ENCODE measurements at regions not wholly inside any gene's neighbourhood (a gene's known extent, or its start where the extent isn't known, plus 50 kb on each side); places are given as distances from the start of the nearest gene placed in this dataset.

GRCh38 chr6:144535630-144536029, 250.5 kb downstream of the UTRN start:
- Mint-ChIP-seq H3K4me3 (no peak overlapping the region), H3K4me1 (ENCODE audit: low read depth) (no peaks in the 10 kb centered on the region), H3K27ac (no peak overlapping the region), H3K9me3 (no peaks in the 10 kb centered on the region), H3K27me3 (no peaks in the 10 kb centered on the region), H3K36me3 (ENCODE audit: low read depth) (peaks cover 78% of the 10 kb centered on the region)
- Histone ChIP-seq H3K27me3 (ENCODE audit: control insufficient read depth in 1 of 2, insufficient read depth in 2 of 2, low read length in 2 of 2) (no peaks in the 10 kb centered on the region), H3K4me1 (ENCODE audit: insufficient read depth, low read length) (no peaks in the 10 kb centered on the region), H3K36me3 (ENCODE audit: insufficient read depth, low read length) (peaks cover 67% of the 10 kb centered on the region), H3K4me3 (ENCODE audit: low read length) (no peak overlapping the region), H3K9me3 (ENCODE audit: control insufficient read depth in 1 of 2, insufficient read depth in 1 of 2, low read length in 2 of 2) (no peaks in the 10 kb centered on the region), H3K27ac (ENCODE audit: low read depth in 1 of 2, low read length in 2 of 2) (no peak overlapping the region)
- no peak for TF ChIP-seq CTCF (IDR thresholded peaks at IDR 0.05)
- intact Hi-C loops (cut with DNase I, micrococcal nuclease): no loop called here
- POLR2A ChIA-PET: no interaction called here
- CTCF ChIA-PET: no interaction called here
- DNase-seq (no peak), ATAC-seq (ENCODE audit: poor library complexity) (no peak)

GRCh38 chr6:144536079-144536478, 250.9 kb downstream of the UTRN start:
- DNase-seq (no peak), ATAC-seq (ENCODE audit: poor library complexity) (no peak)
- no peaks in the 10 kb centered on the region for H3K27me3 Mint-ChIP-seq
- peaks cover 67% of the 10 kb centered on the region for H3K36me3 ChIP-seq (ENCODE audit: insufficient read depth, low read length)
- no peak overlapping the region for H3K4me3 Mint-ChIP-seq
- no peaks in the 10 kb centered on the region for H3K9me3 Mint-ChIP-seq
- ChIA-PET CTCF (no interaction called here), POLR2A (no interaction called here)
- H3K27me3 ChIP-seq (ENCODE audit: control insufficient read depth in 1 of 2, insufficient read depth in 2 of 2, low read length in 2 of 2): no peaks in the 10 kb centered on the region
- H3K36me3 Mint-ChIP-seq (ENCODE audit: low read depth): peaks cover 78% of the 10 kb centered on the region
- H3K9me3 ChIP-seq (ENCODE audit: control insufficient read depth in 1 of 2, insufficient read depth in 1 of 2, low read length in 2 of 2): no peaks in the 10 kb centered on the region
- TF ChIP-seq CTCF (IDR thresholded peaks at IDR 0.05): no peak
- H3K4me3 ChIP-seq (ENCODE audit: low read length): no peak overlapping the region
- no peak overlapping the region for H3K27ac Mint-ChIP-seq
- intact Hi-C loops (cut with DNase I, micrococcal nuclease): no loop called here
- no peaks in the 10 kb centered on the region for H3K4me1 ChIP-seq (ENCODE audit: insufficient read depth, low read length)
- no peak overlapping the region for H3K27ac ChIP-seq (ENCODE audit: low read depth in 1 of 2, low read length in 2 of 2)
- no peaks in the 10 kb centered on the region for H3K4me1 Mint-ChIP-seq (ENCODE audit: low read depth)

GRCh38 chr6:144543006-144543871, 258.1 kb downstream of the UTRN start:
- Mint-ChIP-seq H3K27ac (no peak overlapping the region), H3K36me3 (ENCODE audit: low read depth) (peaks cover 87% of the 10 kb centered on the region), H3K27me3 (no peaks in the 10 kb centered on the region), H3K9me3 (no peaks in the 10 kb centered on the region), H3K4me3 (no peak overlapping the region), H3K4me1 (ENCODE audit: low read depth) (no peaks in the 10 kb centered on the region)
- ATAC-seq (ENCODE audit: poor library complexity) (no peak), DNase-seq (peak in 1 of 14 experiments; percentile 15)
- H3K4me3 ChIP-seq (ENCODE audit: low read length): no peak overlapping the region
- ChIA-PET POLR2A (no interaction called here), CTCF (interaction anchor here (1.1 kb wide), 1 partner anchor 261 kb away, joined by 3 read pairs; no protein-coding TSS in a partner anchor)
- peaks cover 86% of the 10 kb centered on the region for H3K36me3 ChIP-seq (ENCODE audit: insufficient read depth, low read length)
- no peaks in the 10 kb centered on the region for H3K27me3 ChIP-seq (ENCODE audit: control insufficient read depth in 1 of 2, insufficient read depth in 2 of 2, low read length in 2 of 2)
- intact Hi-C loops (cut with DNase I, micrococcal nuclease): no loop called here
- no peaks in the 10 kb centered on the region for H3K9me3 ChIP-seq (ENCODE audit: control insufficient read depth in 1 of 2, insufficient read depth in 1 of 2, low read length in 2 of 2)
- H3K4me1 ChIP-seq (ENCODE audit: insufficient read depth, low read length): no peaks in the 10 kb centered on the region
- TF ChIP-seq CTCF (IDR thresholded peaks at IDR 0.05): no peak
- H3K27ac ChIP-seq (ENCODE audit: low read depth in 1 of 2, low read length in 2 of 2): no peak overlapping the region

All from CD4-positive, alpha-beta T cell (primary cell).